HG03196 (cell line): ENCODE measurements at regions not wholly inside any gene's neighbourhood (a gene's known extent, or its start where the extent isn't known, plus 50 kb on each side); places are given as distances from the start of the nearest gene placed in this dataset.
"Not testable (repeated sequence)": the region's sequence is repeated elsewhere in the genome, so short reads cannot be mapped to it uniquely, and the experiment has no call there.

Experiments used
- ATAC-seq: cut with Tn5 transposase; IDR thresholded peaks from one replicate; pipeline ENCODE4 v1.9.1; 2021; ENCODE audit not compliant: unreplicated experiment

GRCh38 chr21:6482616-6483015, 4038.8 kb upstream of the TPTE start:
- not testable (repeated sequence) for ATAC-seq

DNA sequence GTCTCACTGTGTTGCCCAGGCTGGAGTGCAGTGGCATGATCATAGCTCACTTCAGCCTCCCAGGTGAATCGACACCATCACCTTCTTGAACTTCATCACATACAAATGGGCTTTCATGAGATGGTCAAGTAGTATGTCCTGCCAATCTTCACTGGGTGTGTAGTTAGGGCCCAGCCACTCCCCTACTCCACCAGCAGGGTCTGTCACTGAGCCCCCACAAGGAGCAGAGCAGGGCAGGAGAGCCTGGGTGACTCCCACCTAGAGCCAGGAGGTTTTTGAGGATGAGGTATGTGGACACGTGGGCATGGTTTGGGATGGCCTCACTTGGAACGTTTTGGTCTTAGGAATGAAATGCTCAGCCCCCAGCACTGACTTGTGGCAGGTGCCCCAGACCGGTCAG, 4037.7 kb upstream of the TPTE start:
- ATAC-seq, result not testable (repeated sequence)

DNA sequence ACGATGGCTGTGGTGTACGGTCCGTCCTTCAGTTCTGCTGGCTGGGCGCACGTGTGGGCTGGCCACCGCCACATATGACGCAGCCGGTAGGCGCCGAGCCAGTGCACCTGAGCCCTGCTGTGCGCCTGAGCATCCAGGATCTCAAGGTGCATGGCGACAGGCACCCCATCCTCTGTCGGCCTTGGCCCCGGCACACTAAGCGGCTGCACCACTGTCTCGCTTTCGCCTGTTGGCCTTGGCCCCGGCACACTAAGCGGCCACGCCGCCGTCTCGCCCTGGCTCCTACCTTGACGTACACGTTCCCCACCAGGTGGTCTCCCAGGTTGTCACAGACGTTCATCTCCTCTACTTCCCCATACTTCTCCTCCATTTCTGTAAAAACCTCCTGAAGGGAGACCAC, 4034.6 kb upstream of the TPTE start:
- not testable (repeated sequence) for ATAC-seq

GRCh38 chr21:6492691-6493090, 4028.7 kb upstream of the TPTE start:
- ATAC-seq, result not testable (repeated sequence)

DNA sequence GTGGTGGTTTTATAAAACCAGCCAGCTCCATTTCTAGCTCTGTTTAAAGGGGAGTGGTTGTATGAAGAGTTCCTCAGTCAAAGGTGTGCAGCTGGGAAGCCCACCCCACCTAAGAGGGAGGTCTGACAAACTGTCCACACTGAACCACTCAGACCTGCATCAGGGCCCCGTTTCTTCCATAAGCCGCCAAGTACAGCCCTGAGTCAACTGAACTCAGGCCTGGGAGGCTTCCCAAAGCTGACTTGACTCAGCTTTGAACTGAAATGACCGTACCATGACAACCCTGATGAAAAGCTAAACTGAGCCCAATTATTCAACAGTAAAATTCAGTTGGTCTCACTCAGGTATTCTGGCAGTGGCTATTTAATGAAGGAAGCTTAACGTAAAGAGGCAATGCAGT, 4027.4 kb upstream of the TPTE start:
- not testable (repeated sequence) for ATAC-seq

GRCh38 chr21:6496356-6496755, 4025.0 kb upstream of the TPTE start:
- ATAC-seq, result not testable (repeated sequence)

DNA sequence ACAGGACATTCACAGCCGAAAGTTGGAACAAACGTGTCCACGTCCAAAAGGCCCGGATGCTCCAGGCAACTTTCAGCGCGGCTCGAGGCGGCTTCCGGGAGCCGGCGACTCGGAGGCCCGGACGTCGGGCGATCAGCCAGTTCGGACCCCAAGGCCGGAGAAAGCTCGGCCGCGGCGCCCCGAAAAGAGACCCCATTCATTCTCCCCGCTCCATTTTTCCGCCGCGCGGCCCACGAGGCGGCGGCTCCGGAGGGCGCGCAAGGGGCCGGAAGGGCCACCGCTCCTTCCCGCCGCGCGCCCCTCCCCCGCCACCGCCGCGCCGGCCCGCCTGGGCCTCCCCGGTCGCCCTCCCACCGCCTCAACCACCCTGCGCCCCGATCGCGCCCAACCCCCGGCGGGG, 4022.7 kb upstream of the TPTE start:
- ATAC-seq, result peak; percentile 13

GRCh38 chr21:6499128-6499826, 4022.1 kb upstream of the TPTE start:
- ATAC-seq, result peak; percentile 54

- not testable (repeated sequence) for ATAC-seq
These were observed 4021.5 kb upstream of the TPTE start for GRCh38 chr21:6499866-6500265.

- not testable (repeated sequence) for ATAC-seq
These were observed 4020.7 kb upstream of the TPTE start for GRCh38 chr21:6500681-6501080.

DNA sequence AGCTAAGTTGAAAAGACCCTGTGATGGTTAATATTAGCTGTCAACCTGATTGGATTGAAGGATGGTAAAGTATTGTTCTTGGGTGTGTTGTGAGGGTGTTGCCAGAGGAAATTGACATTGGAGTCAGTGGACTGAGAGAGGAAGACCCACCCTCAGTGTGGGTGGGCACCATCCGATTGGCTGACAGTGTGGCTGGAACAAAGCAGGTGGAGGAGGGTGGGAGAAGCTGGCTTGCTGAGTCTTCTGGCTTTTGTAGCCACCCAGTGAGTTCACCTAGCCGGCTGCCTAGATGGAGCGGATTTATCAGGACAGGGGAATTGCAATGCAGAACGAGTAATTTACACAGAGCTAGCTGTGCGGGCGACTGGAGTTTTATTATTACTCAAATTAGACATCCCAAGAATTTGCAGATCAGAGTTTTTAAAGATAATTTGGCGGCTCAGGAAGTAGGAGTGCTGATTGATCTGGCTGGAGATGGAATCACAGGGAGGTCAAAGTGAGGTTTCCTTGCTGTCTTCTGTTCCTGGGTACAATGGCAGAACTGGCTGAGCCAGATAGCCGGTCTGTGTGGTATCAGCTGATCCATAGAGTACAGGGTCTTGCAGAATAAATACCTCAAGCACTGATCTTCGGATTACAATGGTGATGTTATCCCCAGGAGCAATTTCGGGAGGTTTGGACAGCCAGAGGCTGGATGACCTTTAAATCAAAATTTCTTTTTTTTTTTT, 4015.1 kb upstream of the TPTE start:
- ATAC-seq, result not testable (repeated sequence)

DNA sequence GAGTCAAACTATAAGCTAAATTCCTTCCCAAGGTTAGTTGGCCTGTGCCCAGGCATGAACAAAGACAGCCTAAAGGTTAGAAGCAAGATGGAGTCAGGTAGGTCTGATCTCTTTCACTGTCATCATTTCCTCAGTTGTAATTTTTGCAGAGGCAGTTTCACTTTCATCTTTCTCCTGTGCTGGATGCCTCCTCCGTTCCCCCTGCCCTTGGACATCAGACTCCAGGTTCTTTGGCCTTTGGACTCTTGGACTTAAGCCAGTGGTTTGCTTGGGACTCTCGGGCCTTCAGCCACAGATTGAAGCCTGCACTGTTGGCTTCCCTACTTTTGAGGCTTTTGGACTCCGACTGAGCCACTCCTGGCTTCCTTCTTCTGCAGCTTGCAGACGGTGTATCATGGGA, 4013.8 kb upstream of the TPTE start:
- not testable (repeated sequence) for ATAC-seq

- not testable (repeated sequence) for ATAC-seq
These were observed 3999.6 kb upstream of the TPTE start for GRCh38 chr21:6521777-6522176.

DNA sequence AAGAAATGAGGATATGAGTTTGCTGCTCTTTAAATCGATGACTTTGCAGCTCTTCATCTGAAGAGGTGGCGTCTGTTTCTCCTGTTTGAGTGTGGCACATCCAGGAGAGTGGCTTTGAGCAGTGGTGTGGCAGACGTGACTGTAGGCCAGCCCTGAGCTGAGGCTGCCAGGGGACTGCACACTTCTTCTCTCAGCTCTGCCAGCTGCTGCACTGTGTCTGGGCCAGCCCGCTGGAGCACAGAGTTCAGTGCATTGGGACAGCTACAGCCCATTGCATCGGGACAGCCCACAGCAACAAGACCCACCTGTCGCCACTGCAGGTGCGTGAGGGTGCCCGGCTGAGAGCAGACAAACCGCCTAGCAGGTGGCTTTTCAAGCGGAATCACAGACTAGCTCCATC, 3995.2 kb upstream of the TPTE start:
- ATAC-seq, result not testable (repeated sequence)

GRCh38 chr21:6530655-6531054, 3990.7 kb upstream of the TPTE start:
- not testable (repeated sequence) for ATAC-seq

- not testable (repeated sequence) for ATAC-seq
These were observed 3988.1 kb upstream of the TPTE start for GRCh38 chr21:6533261-6533660.

GRCh38 chr21:6538320-6538719, 3983.1 kb upstream of the TPTE start:
- ATAC-seq, result not testable (repeated sequence)

DNA sequence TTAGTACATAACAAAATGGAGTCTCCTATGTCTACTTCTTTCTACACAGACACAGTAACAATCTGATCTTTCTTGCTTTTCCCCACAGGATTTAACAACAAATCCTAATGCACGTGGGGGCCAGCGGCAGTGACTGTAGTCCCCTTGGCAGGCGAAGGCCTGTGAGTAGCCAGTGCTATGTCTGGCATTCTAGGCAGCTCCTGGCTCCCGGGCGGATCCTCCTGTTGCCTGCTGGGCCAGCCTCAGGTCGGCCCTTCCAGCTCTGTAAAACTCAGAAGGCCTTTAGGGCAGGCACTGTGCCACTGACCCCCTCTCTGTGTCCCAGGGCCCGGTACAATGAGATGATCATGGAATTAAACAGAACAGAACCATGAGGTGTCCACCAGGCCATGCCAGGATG, 3981.7 kb upstream of the TPTE start:
- ATAC-seq, result not testable (repeated sequence)

DNA sequence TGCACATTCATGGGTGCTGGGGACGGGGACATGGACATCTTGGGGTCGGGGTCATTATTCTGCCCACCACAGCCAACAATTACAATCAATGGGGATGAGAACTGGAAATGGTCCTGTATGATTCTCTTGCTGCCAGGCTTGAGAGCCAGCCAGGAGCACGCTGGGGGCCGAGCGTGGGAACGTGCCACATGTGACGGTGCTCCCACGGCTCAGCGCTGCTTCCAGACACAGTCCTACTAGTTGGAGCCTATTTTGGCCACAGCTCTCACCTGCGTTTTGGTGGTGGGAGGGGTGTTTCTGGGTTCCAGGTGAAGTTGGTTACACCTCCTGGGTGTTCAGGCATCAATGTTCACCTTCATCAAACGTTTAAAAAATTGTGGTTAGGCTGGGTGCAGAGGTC, 3980.3 kb upstream of the TPTE start:
- not testable (repeated sequence) for ATAC-seq

DNA sequence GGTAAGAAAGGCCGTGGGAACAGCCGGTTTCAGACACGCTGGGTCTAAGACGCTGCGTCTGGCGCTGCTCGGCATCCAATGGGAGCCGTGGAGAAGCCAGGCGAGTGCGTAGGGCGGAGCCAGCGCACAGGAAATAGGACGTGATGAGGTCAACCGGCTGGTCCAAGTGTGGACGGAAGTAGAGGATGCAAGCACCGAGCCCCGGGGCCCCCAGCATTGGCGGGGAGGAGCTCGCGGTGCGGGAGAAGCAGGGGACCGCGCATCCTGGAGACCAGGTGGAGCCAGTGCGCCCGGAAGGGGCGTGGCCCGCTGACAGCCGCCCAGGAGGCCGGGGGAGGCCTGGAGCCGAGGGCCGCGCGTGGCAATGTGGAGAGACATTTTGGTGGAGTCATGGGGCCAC, 3976.1 kb upstream of the TPTE start:
- ATAC-seq, result not testable (repeated sequence)

GRCh38 chr21:6551045-6551444, 3970.3 kb upstream of the TPTE start:
- ATAC-seq, result not testable (repeated sequence)
